Endothelial cell of umbilical vein (primary cell): ENCODE measurements at regions not wholly inside any gene's neighbourhood (a gene's known extent, or its start where the extent isn't known, plus 50 kb on each side); places are given as distances from the start of the nearest gene placed in this dataset.

ENCODE experiments used
- BruUV-seq: library from RNA; stranded (reverse); fragments of 400-500 nt; replicated peaks from 2 replicates; lab custom pipeline; 2021; lab: Mats Ljungman, UMichigan
- CTCF ChIA-PET: fragments of 300-600, 350-600 bp; sonication (Branson Sonifier 250); formaldehyde crosslinking; loops from one replicate; lab custom pipeline; 2021; ENCODE audit warnings: antibody characterized with exemption, inconsistent platforms; lab: Charles Lee
- POLR2A ChIA-PET: fragments of 300-600, 350-600 bp; sonication (Branson Sonifier 250); formaldehyde crosslinking; loops from one replicate; lab custom pipeline; 2021; ENCODE audit warnings: antibody characterized with exemption, inconsistent platforms; lab: Charles Lee
- DNase-seq: peaks from one replicate; pipeline ENCODE4 v3.0.0-alpha.2; 2011; ENCODE audit warnings: low read depth, low spot score
- FAIRE-seq: peaks from 2 replicates; lab custom pipeline; 2011; peaks lifted over from hg19 to GRCh38; lab: Jason Lieb, UNC
- H2AFZ ChIP-seq: 2 replicates; pipeline ENCODE4 v1.6.0; 2012; ENCODE audit warnings: low read depth, low read length, control low read depth, inconsistent platforms
- H3K27ac ChIP-seq: 2 replicates; pipeline ENCODE4 v1.5.1; 2011; ENCODE audit warnings: low read depth, mild to moderate bottlenecking, control low read depth, low read length, moderate library complexity; ENCODE audit not compliant: insufficient read depth
- H3K27me3 ChIP-seq, 2 experiments: 2 replicates each; pipeline versions ENCODE4 v1.6.0 to v1.6.1; 2011; ENCODE audit warnings: low read length in 2 of 2, mixed read lengths in 1 of 2; ENCODE audit not compliant: control insufficient read depth in 2 of 2, insufficient read depth in 2 of 2
- H3K36me3 ChIP-seq, 2 experiments: 2 replicates in 1 of 2; 3 replicates in 1 of 2; pipeline ENCODE4 v1.5.1; 2011; ENCODE audit warnings: low read length in 2 of 2, mild to moderate bottlenecking in 1 of 2, moderate library complexity in 1 of 2; ENCODE audit not compliant: control insufficient read depth in 2 of 2, insufficient read depth in 2 of 2; ENCODE audit errors: extremely low read depth in 1 of 2
- H3K4me1 ChIP-seq: 3 replicates; pipeline ENCODE4 v1.5.1; 2011; ENCODE audit warnings: mild to moderate bottlenecking, low read length; ENCODE audit not compliant: control insufficient read depth, insufficient read depth; ENCODE audit errors: extremely low read depth
- H3K4me2 ChIP-seq: 2 replicates; pipeline ENCODE4 v1.6.1; 2011; ENCODE audit warnings: low read length, control low read depth, mixed read lengths; ENCODE audit not compliant: insufficient read depth
- H3K4me3 ChIP-seq, 3 experiments: fragments of 200-600 bp in 1 of 3; sonication (generic), shearing (Covaris generic) in 1 of 3; replicated peaks in 1 of 3; 2 replicates each; pipeline ENCODE4 v1.5.1; 2011 to 2016; ENCODE audit warnings: control low read depth in 3 of 3, low read length in 3 of 3, mild to moderate bottlenecking in 2 of 3, inconsistent platforms in 1 of 3, low read depth in 1 of 3, moderate library complexity in 1 of 3; ENCODE audit not compliant: insufficient read depth in 1 of 3
- H3K79me2 ChIP-seq: 2 replicates; pipeline ENCODE4 v1.6.0; 2012; ENCODE audit warnings: low read length, inconsistent platforms; ENCODE audit not compliant: control insufficient read depth, insufficient read depth
- H3K9ac ChIP-seq: replicated peaks from 2 replicates; pipeline ENCODE3; 2011; ENCODE audit warnings: low read length, control low read depth; ENCODE audit not compliant: insufficient read depth; ENCODE audit errors: extremely low read depth
- H3K9me1 ChIP-seq: replicated peaks from 3 replicates; pipeline ENCODE4 v1.6.0; 2011; ENCODE audit warnings: mild to moderate bottlenecking, low read length; ENCODE audit not compliant: control insufficient read depth, insufficient read depth; ENCODE audit errors: extremely low read depth
- H3K9me3 ChIP-seq: replicated peaks from 2 replicates; pipeline ENCODE4 v1.5.1; 2012; ENCODE audit warnings: low read length, inconsistent platforms; ENCODE audit not compliant: control insufficient read depth, insufficient read depth
- H4K20me1 ChIP-seq: replicated peaks from 2 replicates; pipeline ENCODE3; 2011; ENCODE audit warnings: mild to moderate bottlenecking, low read length; ENCODE audit not compliant: control insufficient read depth, insufficient read depth; ENCODE audit errors: extremely low read depth
- CTCF ChIP-seq, 2 donors: IDR thresholded peaks; 1 replicate in 1 of 2; 2 replicates in 1 of 2; pipeline ENCODE4 v1.5.1; 2011; ENCODE audit warnings: low read length in 2 of 2, mild to moderate bottlenecking in 2 of 2, moderate library complexity in 2 of 2, control low read depth in 1 of 2, inconsistent platforms in 1 of 2, low read depth in 1 of 2; ENCODE audit not compliant: insufficient read depth in 1 of 2; ENCODE audit errors: extremely low read depth in 1 of 2
- EZH2 ChIP-seq: IDR thresholded peaks from 2 replicates; pipeline ENCODE4 v1.6.1; 2012; ENCODE audit warnings: borderline replicate concordance, low read depth, mild to moderate bottlenecking, moderate library complexity, low read length, inconsistent platforms; ENCODE audit not compliant: severe bottlenecking
- FOS ChIP-seq: IDR thresholded peaks from 2 replicates; pipeline ENCODE4 v1.6.1; 2011; ENCODE audit warnings: mild to moderate bottlenecking, low read length, moderate library complexity, borderline replicate concordance; ENCODE audit not compliant: insufficient read depth
- GATA2 ChIP-seq: IDR thresholded peaks from 2 replicates; pipeline ENCODE4 v1.7.0; 2011; ENCODE audit warnings: low read depth, mild to moderate bottlenecking, moderate library complexity, mixed read lengths, low read length; ENCODE audit not compliant: insufficient read length, insufficient read depth
- JUN ChIP-seq: IDR thresholded peaks from 2 replicates; pipeline ENCODE4 v1.6.1; 2011; ENCODE audit warnings: borderline replicate concordance, low read depth; ENCODE audit not compliant: insufficient read length, insufficient read depth
- MAX ChIP-seq: IDR thresholded peaks from 2 replicates; pipeline ENCODE4 v1.6.1; 2011; ENCODE audit not compliant: insufficient read depth, insufficient read length
- MYC ChIP-seq: IDR thresholded peaks from one replicate; pipeline ENCODE4 v1.6.1; 2011; ENCODE audit warnings: mild to moderate bottlenecking, low read depth, low read length
- POLR2A ChIP-seq: IDR thresholded peaks from 2 replicates; pipeline ENCODE4 v1.6.1; 2012; ENCODE audit warnings: low read depth, mild to moderate bottlenecking, control low read depth, low read length
- POLR2AphosphoS5 ChIP-seq: IDR thresholded peaks from 2 replicates; pipeline ENCODE4 v1.6.1; 2012; ENCODE audit warnings: low read depth, mild to moderate bottlenecking, control low read depth, low read length, moderate library complexity; ENCODE audit not compliant: insufficient read depth
- dilution Hi-C: fragments of 300-500 bp; cut with MboI; formaldehyde crosslinking; loops from one replicate; pipeline ENCODE4 v1.15.0; 2019; ENCODE audit warnings: low sequenced_read_pairs; ENCODE audit not compliant: extremely low pct_ligation_motif_present
- intact Hi-C: fragments of 100-400 bp; cut with micrococcal nuclease; formaldehyde crosslinking; loops from one replicate; pipeline ENCODE4 v1.10.0; 2022

- intact Hi-C loops (no loop called here), dilution Hi-C loops (no loop called here)
- Histone ChIP-seq H3K79me2 (no peaks in the 10 kb centered on the region), H3K9ac (no peak overlapping the region), H3K9me3 (no peaks in the 10 kb centered on the region), H3K36me3 (no peaks in the 10 kb centered on the region), H2AFZ (no peak overlapping the region), H3K27ac (no peak overlapping the region), H3K4me1 (no peaks in the 10 kb centered on the region), H3K27me3 (no peaks in the 10 kb centered on the region), H3K4me3 (no peak overlapping the region), H3K4me2 (no peak overlapping the region), H4K20me1 (no peaks in the 10 kb centered on the region), H3K9me1 (no peaks in the 10 kb centered on the region)
- ChIA-PET POLR2A (no interaction called here), CTCF (no interaction called here)
- BruUV-seq = no TSS peak
- DNase-seq (no peak), FAIRE-seq (no peak)
- TF ChIP-seq GATA2 = no peak
- TF ChIP-seq JUN = no peak
- no peak for TF ChIP-seq FOS
- TF ChIP-seq MYC = no peak
- no peak for TF ChIP-seq MAX
- no peak for TF ChIP-seq CTCF (IDR thresholded peaks at IDR 0.05; ENCODE audit: extremely low read depth in 1 of 2, insufficient read depth in 1 of 2, low read depth in 1 of 2, low read length in 2 of 2)
- TF ChIP-seq POLR2AphosphoS5 = no peak
- TF ChIP-seq POLR2A = no peak
- TF ChIP-seq EZH2 = no peak
Measured at GRCh38 chr6:77979204-77979603, 326.4 kb downstream of the MEI4 start.
